Right forelimb (tissue), 1 donor: ENCODE measurements at regions not wholly inside any gene's neighbourhood (a gene's known extent, or its start where the extent isn't known, plus 50 kb on each side); places are given as distances from the start of the nearest gene placed in this dataset.

Source experiments
- DNase-seq: peaks from one replicate; pipeline ENCODE4 v3.0.0-alpha.2; 2018

DNA sequence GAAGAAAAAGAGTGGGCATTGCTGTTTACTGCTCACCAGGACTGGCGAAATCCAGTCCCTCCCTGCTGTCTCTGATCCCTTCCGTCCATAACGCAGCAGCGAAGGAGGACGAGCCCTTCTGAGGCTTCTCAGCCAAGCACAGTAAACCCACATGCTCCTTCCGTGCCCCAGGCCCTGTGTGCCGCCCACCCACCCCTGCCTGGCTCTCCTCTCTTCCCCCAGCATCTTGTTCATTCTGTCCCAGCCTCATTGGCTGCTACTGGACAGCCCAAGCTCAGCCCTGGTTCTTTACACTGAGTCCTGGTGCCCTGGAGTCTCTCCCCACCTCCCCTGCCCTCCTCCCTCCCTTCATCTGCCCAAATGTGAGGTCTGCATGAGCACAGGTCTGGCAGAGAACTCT, 559.7 kb downstream of the BRD1 start:
- DNase-seq = no peak

DNA sequence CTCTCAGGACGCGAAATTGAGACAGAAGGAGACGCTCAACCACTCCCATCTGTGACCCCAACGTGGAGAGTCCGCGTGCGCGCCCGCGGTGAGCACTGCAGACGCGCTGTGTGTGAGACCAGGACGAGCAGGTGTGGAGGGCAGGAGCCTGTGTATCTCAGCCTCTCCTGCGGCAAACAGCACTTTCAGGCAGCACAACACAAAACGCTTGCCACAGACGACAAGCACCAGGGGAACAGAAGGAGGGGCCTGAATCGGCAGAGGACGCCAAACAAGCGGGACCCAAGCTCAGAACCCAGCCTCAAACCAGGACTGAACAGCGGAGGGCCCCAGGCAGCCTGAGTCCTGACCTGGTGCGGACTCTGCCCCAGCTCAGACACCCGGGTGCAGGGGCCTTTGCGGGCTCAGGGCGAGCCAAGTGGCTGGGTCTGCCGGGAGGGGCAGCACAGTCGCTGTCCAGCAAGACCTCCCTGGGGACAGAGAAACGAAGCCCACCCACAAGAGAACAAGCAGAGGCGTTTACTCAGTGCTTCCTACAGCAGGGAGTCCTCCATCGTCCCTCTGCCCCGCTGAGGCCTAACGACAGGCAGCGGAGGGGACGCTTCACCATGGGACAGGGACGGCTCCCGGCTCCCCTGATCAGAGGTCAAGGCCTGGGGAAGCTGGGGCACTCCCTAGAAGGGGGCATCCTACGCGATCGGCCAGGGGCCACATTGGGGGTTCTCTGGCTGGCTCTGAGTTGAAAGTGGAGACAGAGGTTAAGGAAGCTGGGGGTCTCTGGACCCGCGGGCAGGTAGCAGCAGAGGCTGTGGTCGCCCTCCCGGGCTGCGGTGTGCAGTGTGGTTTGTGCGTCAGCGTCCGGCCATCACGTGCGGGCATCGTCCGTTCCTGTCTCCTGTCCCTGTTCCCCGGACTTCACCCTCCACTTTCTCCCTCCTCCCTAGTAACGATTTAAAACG, 560.8 kb downstream of the BRD1 start:
- DNase-seq = no peak

DNA sequence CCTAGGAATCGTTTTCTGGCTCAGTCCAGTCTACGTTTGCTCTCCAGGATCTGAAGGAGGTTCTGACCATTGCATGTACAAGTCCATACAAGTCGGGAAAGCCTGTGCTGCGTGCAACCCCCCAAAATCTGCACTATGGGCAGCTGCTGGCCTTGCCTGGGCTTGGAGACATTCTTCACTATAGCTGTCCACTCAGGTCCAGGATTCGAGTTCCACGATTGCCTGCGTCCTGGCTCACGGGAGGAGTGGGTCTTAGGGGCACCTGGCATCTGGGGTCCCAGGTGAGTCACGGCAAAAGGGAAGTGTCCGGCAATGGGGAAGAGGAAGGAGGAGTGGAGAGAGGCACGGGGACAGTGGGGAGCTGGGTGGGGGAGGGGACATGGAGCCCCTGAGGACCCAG, 563.0 kb downstream of the BRD1 start:
- DNase-seq = no peak

DNA sequence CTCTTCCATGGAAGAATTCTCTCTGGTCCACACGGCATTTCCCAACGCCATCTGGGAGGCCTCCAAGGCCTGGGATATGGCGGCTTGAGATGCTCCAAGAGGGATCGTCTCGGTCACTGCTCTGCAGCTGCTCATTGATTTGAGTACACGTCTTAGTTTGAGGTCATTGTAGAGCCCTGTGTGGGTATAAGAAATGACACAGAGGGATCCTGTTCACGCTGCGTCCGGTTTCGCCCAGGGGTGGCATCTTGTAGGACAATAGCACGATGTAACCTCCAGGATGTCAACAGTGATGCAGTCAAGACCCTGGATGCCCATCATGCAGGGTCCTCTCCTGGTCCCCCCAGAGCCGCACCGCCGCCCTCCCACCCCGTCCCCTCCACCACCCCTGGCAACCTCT, 564.6 kb downstream of the BRD1 start:
- DNase-seq = no peak

DNA sequence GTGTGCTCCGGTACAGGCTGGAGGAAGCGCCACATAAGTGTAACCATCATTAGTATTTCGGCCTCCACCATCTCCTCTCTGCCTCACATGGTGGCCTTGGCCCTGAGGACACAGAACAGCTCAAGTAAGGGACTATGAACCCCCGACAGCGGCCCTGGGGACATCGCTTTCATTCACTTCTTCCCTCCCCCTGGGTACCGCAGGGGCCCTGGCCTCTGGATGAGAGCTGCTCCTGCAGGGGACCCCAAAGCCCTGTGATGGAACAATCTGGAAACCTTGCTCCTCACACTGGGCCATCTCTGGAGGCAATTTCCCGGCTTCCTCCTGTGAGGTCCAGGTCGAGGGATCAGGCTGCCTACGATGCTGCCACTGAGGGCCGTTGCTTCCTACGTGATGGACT, 565.5 kb downstream of the BRD1 start:
- DNase-seq = no peak

GRCh38 chr22:49261616-49262015, 566.1 kb downstream of the BRD1 start:
- DNase-seq = no peak

DNA sequence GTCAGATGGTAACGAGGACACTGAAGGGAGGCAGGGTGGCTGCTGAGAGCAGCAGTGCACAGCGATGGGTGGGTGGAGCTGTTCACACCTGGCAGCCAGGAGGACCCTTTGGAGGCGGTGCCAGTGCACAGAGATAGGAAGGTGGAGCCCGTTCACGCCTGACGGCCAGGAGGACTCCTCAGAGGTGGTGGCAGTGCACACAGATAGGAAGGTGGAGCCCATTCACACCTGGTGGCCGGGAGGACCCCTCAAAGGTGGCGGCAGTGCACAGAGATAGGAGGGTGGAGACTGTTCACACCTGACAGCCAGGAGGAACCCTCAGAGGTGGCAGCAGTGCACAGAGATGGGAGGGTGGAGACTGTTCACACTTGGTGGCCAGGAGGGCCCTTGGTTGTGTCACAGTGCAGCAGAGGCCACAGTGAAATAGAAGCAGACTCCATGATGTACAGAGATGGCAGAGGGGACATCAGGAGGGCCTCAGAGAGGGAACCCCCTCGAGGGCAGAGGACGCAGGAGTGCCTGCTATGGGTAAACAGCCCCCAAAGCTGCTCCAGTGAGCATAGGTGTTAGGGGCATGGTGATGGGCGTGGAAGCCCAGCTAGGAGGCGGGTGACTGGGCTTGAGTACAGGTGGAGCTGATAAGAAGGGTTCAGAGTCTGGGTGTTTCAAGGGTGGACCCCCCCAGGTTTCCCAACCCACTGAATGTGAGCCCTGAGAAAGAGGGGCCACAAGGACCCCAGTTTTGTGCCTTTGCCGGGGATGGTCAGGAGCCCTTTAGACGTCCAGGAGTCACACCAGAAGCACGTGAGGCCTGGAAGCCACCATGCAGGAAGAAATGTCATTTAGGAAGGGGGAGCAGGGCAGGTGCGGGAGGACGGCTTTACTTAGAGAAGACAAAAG, 566.7 kb downstream of the BRD1 start:
- no peak for DNase-seq

DNA sequence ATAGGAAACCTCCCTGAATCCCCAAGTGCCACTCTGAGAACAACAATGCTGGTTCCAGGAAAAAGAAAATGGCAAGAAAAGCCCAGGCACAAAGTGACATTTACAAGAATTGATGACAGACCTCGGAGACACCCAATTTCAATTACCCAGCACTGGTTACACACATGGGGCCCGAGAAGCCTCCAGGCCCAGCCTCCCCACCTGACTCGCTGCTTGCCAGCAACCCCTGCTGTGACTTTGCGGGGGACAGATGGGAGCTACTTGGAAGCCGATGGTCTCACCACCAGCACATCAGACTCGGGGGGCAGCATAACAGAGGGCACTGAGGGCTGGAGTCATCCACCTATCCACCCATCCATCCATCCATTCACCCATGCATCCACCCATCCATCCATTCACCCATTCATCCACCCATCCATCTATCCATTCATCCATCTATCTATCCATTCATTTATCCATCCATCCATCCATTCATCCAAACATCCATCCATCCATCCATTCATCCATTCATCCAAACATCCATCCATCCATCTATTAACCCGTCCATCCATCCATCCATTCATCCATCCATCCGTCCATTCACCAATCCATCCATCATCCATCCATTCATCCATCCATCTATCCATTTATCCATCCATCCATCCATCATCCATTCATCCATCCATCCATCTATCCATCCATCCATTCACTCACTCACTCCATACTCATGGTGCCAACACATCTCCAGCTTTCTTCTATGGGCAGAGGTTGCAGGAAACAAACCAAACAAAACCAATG, 567.6 kb downstream of the BRD1 start:
- no peak for DNase-seq

- no peak for DNase-seq
Measured at GRCh38 chr22:49258107-49259010, 569.3 kb downstream of the BRD1 start.

DNA sequence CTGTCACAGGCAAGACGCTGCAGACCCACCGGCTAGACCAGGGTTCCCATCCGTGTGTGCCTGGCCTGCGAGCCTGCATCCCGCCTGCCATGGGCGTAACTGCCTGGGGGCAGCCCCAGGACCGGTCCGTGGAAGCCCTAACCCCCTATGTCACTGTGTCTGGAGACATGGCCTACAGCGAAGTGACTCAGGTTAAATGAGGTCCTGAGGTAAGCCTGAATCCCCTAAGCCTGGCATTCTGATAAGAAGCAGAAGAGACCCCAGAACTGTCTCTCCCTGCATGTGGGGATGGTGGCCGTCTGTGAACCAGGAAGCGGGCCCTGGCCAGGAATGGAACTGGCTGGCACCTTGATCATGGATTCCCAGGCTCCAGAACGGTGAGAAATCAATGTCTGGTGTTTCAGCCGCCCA, 570.1 kb downstream of the BRD1 start:
- no peak for DNase-seq

DNA sequence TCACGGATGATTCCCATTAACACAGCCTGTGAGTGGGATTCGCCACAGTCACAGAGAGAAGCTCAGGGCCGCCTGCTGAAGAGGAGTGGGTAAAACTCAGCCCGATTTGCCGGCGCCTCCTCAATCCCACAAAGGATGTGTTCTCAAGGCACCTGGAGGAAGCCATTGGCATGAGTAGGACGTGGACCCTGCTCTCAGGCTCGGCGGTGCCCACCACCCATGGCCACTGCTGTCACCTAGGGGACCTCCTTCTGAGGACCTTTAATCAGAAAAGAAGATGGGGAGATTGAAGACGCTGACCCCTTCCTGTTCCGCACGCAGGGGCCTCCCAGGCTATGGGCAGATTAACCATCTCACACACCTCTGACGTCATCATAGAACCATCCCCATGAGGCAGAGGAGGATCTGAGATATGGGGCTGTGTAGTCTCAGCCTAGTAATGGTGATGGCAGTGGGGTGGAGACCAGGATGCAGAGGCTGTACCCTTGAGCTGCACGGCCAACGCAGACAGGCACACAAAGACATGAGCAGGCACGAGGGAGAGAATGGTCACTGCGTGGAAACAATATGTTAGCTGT, 571.8 kb downstream of the BRD1 start:
- no peak for DNase-seq

- no peak for DNase-seq
Measured at GRCh38 chr22:49255154-49255553, 572.5 kb downstream of the BRD1 start.

DNA sequence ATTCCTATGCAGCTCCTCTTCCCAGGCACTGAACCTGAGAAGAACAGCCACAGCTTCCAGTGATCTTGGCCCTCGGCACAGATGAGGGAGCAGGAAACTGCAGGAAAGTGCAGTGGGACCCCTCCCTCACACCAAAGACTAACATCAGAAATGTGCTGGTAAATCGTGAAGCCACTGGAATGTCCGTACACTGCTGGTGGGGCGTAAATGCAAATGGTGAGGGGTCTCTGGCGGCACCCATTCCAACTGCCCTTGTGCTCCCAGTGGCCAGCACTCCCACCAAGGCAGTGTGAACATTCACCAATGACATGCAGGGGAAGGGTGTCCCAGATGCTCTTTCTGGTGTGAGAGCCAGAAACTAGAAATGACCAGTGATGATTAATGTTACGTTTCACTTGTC, 574.0 kb downstream of the BRD1 start:
- no peak for DNase-seq

DNA sequence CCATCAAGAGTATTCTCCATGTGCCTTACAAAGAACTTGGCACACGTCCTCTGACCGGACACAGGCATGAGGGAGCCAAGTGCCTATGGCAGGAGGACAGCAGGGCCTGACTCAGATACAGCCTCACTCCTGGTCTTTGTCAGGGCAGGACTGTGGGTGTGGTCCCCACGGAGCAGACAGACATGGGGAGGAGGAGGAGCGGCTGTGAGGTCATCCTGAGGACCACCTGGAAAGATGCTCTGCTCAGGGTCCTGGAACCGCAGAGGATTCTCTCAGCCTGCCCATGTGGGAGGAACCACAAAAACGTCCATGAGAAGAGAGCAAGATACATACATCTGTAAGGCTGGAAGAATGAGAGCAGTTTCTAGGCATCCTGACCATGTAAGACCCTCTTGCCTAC, 576.3 kb downstream of the BRD1 start:
- no peak for DNase-seq

DNA sequence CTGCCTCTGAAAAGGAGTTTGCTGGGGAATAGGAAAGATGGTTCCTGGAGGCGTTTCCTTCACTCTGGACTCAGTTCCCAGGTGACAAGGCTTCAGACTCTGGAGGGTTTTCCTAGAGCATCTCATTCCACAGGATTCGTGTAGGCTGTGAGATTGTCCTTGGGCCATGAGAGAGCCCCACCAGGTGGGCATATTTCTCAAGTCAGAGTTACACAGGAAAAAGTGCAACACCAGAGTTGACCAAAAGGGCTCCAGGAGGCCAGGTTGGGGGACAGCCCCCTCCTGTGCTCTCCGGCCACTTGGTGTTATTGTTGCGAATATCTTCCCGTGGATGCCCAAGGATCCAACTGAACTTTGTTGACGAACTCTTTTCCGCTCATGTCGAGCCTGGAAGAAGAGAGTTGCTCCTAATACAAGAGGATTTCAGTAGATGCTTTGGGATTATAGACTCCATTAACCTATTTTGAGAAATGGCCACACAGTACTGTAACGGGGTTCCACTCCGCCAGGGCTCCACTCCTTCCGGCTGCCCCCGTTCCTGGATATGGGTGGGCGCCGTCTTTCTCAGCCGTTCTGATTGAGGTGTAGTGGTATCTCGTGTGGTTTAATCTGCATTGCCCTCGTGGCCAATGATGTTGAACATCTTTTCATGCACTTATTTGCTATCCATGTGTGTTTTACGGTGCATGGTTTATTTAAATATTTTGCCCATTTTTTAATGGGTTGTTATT, 580.3 kb downstream of the BRD1 start:
- DNase-seq = no peak

GRCh38 chr22:49244466-49245420, 582.9 kb downstream of the BRD1 start:
- DNase-seq = no peak

DNA sequence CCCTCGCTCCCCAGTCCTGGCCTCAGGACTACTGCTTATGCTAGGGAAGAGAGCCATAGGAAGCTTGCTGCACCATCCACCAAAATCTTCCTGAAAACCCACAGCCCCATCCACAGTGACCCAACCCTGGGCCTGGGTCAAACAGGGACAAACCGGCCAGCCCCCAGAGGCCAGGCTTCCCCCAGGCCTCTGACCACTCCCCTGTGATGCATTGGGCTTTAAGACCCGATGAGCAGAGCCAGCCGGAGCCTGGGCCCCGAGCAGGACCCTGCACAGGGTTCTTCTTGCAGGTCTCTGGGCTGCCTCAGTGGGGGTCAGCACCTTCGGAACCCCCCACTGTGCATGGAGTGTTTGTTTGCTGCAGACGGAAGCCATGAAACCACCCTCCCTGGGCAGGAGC, 583.7 kb downstream of the BRD1 start:
- no peak for DNase-seq

DNA sequence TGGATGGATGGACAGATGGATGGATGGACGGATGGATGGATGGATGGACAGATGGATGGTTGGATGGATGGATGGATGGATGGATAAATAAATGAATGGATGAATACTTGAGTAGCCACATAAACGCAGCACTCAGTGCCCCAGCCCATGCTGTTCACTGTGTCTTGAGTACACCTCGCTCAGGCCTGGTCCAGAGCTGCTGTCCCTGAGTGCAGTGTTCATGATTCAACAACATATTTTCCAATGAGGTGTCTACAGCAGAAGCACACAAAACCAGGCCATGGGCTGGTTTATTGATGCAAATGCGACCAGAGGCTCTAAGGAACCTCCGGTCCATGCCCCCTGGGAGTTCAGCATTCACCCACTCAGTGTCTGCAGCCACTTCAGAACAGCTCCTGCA, 584.3 kb downstream of the BRD1 start:
- DNase-seq = no peak

- DNase-seq = no peak
Measured at GRCh38 chr22:49242480-49242879, 585.2 kb downstream of the BRD1 start.
